ENCODE measurements at regions not wholly inside any gene's neighbourhood (a gene's known extent, or its start where the extent isn't known, plus 50 kb on each side); places are given as distances from the start of the nearest gene placed in this dataset.

DNA sequence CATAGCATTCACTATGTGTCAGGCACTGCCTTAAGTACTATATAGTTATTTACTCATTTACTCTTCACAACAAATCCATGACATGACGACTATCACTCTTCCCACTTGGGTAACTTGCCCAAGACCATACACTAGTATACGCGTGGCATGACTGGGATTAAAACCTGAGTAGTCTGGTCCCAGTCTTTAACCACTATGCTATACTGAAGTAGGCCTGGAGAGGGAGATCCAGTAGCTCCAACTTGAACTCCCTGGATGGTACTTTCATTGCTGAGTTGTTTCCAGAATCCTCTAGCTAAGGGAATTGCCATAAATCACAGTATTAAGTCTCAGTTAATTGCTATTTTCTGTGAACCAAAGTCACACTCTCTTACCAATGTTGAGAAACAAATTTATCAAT, 116.2 kb upstream of the LSAMP start:
- 14% methylated on average over 3 of the region's 3 CpGs for WGBS (ENCODE audit: insufficient coverage, insufficient replicate concordance, low lambda C conversion rate, missing lambda C conversion rate)
- H2AFZ ChIP-seq (ENCODE audit: control insufficient read depth, low read depth, low read length): no peak overlapping the region
- in situ Hi-C loops (cut with MboI) (no loop called here), intact Hi-C loops (cut with micrococcal nuclease; ENCODE audit: unreplicated experiment) (no loop called here)
- no peak for TF ChIP-seq KLF5 (IDR thresholded peaks at IDR 0.05; ENCODE audit: partially characterized antibody)
- no peak for TF ChIP-seq ASH2L (IDR thresholded peaks at IDR 0.05; ENCODE audit: borderline replicate concordance, low read depth)
- no peak for TF ChIP-seq ZNF622 (IDR thresholded peaks at IDR 0.05)
- no peak for TF ChIP-seq ESRRA (IDR thresholded peaks at IDR 0.05; ENCODE audit: low read length)
- TF ChIP-seq CHD4 (IDR thresholded peaks at IDR 0.05): no peak
- no peak overlapping the region for H3K4me2 ChIP-seq (ENCODE audit: control insufficient read depth, insufficient read depth)
- no peaks in the 10 kb centered on the region for H3K27me3 ChIP-seq (replicated peaks in 1 of 2; ENCODE audit: control insufficient read depth in 2 of 2, insufficient read depth in 2 of 2, low read length in 1 of 2)
- ATAC-seq (no peak), DNase-seq (ENCODE audit: low read depth, low spot score) (no peak), FAIRE-seq (no peak)
- no peaks in the 10 kb centered on the region for H3K36me3 ChIP-seq (ENCODE audit: control insufficient read depth in 2 of 2, insufficient read depth in 2 of 2, low read length in 1 of 2)
- ChIA-PET SMC1A (ENCODE audit: uncharacterized antibody, unreplicated experiment) (no interaction called here), POLR2A (no interaction called here), RAD21 (ENCODE audit: unreplicated experiment) (no interaction called here), CTCF (no interaction called here)
- no peak overlapping the region for H3K4me3 ChIP-seq
- H3K79me2 ChIP-seq (ENCODE audit: control insufficient read depth, insufficient read depth, low read length): no peaks in the 10 kb centered on the region
- no peak overlapping the region for H3K27ac ChIP-seq (ENCODE audit: control insufficient read depth, insufficient read depth)
- no peak overlapping the region for H3K9ac ChIP-seq (ENCODE audit: control insufficient read depth, insufficient read depth, low read length)
- BruUV-seq (replicated peaks): no TSS peak
- no peaks in the 10 kb centered on the region for H3K9me3 ChIP-seq (replicated peaks; ENCODE audit: control insufficient read depth, insufficient read depth, low read length)
- H3K4me1 ChIP-seq (ENCODE audit: control insufficient read depth, insufficient read depth, low read length): no peaks in the 10 kb centered on the region
- H4K20me1 ChIP-seq (ENCODE audit: control insufficient read depth, insufficient read depth): no peaks in the 10 kb centered on the region

GRCh38 chr3:116563351-116563750, 118.1 kb upstream of the LSAMP start:
- SMC1A ChIA-PET (ENCODE audit: uncharacterized antibody, unreplicated experiment): no interaction called here
- CTCF ChIA-PET: interaction anchor here (0.7 kb wide), 1 partner anchor 8 kb away, joined by 3 read pairs; no protein-coding TSS in a partner anchor
- no peak overlapping the region for H3K27ac ChIP-seq (ENCODE audit: control insufficient read depth, insufficient read depth)
- in situ Hi-C loops (cut with MboI): no loop called here
- H3K27me3 ChIP-seq (replicated peaks in 1 of 2; ENCODE audit: control insufficient read depth in 2 of 2, insufficient read depth in 2 of 2, low read length in 1 of 2): no peaks in the 10 kb centered on the region
- no peak overlapping the region for H2AFZ ChIP-seq (ENCODE audit: control insufficient read depth, low read depth, low read length)
- no peak overlapping the region for H3K9ac ChIP-seq (ENCODE audit: control insufficient read depth, insufficient read depth, low read length)
- H3K79me2 ChIP-seq (ENCODE audit: control insufficient read depth, insufficient read depth, low read length): no peaks in the 10 kb centered on the region
- intact Hi-C loops (cut with micrococcal nuclease; ENCODE audit: unreplicated experiment): no loop called here
- DNase-seq (ENCODE audit: low read depth, low spot score) (no peak), FAIRE-seq (no peak), ATAC-seq (no peak)
- H3K4me1 ChIP-seq (ENCODE audit: control insufficient read depth, insufficient read depth, low read length): no peaks in the 10 kb centered on the region
- H3K4me3 ChIP-seq: no peak overlapping the region
- no TSS peak for BruUV-seq (replicated peaks)
- POLR2A ChIA-PET: no interaction called here
- RAD21 ChIA-PET (ENCODE audit: unreplicated experiment): no interaction called here
- no peaks in the 10 kb centered on the region for H4K20me1 ChIP-seq (ENCODE audit: control insufficient read depth, insufficient read depth)
- H3K9me3 ChIP-seq (replicated peaks; ENCODE audit: control insufficient read depth, insufficient read depth, low read length): no peaks in the 10 kb centered on the region
- no peaks in the 10 kb centered on the region for H3K36me3 ChIP-seq (ENCODE audit: control insufficient read depth in 2 of 2, insufficient read depth in 2 of 2, low read length in 1 of 2)
- H3K4me2 ChIP-seq (ENCODE audit: control insufficient read depth, insufficient read depth): no peak overlapping the region
- 50% methylated on average over 2 of the region's 2 CpGs for WGBS (ENCODE audit: insufficient coverage, insufficient replicate concordance, low lambda C conversion rate, missing lambda C conversion rate)
- TF ChIP-seq, protein P1, sequence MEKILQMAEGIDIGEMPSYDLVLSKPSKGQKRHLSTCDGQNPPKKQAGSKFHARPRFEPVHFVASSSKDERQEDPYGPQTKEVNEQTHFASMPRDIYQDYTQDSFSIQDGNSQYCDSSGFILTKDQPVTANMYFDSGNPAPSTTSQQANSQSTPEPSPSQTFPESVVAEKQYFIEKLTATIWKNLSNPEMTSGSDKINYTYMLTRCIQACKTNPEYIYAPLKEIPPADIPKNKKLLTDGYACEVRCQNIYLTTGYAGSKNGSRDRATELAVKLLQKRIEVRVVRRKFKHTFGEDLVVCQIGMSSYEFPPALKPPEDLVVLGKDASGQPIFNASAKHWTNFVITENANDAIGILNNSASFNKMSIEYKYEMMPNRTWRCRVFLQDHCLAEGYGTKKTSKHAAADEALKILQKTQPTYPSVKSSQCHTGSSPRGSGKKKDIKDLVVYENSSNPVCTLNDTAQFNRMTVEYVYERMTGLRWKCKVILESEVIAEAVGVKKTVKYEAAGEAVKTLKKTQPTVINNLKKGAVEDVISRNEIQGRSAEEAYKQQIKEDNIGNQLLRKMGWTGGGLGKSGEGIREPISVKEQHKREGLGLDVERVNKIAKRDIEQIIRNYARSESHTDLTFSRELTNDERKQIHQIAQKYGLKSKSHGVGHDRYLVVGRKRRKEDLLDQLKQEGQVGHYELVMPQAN (conservative IDR thresholded peaks at IDR 0.05): no peak
- TF ChIP-seq, protein P2, sequence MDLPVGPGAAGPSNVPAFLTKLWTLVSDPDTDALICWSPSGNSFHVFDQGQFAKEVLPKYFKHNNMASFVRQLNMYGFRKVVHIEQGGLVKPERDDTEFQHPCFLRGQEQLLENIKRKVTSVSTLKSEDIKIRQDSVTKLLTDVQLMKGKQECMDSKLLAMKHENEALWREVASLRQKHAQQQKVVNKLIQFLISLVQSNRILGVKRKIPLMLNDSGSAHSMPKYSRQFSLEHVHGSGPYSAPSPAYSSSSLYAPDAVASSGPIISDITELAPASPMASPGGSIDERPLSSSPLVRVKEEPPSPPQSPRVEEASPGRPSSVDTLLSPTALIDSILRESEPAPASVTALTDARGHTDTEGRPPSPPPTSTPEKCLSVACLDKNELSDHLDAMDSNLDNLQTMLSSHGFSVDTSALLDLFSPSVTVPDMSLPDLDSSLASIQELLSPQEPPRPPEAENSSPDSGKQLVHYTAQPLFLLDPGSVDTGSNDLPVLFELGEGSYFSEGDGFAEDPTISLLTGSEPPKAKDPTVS (IDR thresholded peaks at IDR 0.05; ENCODE audit: low read depth, low read length): no peak
- TF ChIP-seq, protein P3, sequence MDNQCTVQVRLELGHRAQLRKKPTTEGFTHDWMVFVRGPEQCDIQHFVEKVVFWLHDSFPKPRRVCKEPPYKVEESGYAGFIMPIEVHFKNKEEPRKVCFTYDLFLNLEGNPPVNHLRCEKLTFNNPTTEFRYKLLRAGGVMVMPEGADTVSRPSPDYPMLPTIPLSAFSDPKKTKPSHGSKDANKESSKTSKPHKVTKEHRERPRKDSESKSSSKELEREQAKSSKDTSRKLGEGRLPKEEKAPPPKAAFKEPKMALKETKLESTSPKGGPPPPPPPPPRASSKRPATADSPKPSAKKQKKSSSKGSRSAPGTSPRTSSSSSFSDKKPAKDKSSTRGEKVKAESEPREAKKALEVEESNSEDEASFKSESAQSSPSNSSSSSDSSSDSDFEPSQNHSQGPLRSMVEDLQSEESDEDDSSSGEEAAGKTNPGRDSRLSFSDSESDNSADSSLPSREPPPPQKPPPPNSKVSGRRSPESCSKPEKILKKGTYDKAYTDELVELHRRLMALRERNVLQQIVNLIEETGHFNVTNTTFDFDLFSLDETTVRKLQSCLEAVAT (IDR thresholded peaks at IDR 0.05): no peak
- no peak for TF ChIP-seq CEBPB (IDR thresholded peaks at IDR 0.05; ENCODE audit: borderline replicate concordance in 1 of 2, low read depth in 2 of 2, low read length in 2 of 2)
- TF ChIP-seq STAT1 (conservative IDR thresholded peaks at IDR 0.05): no peak
- no peak for TF ChIP-seq YY1 (IDR thresholded peaks at IDR 0.05; ENCODE audit: low read depth, low read length)
- no peak for TF ChIP-seq POLR2A (IDR thresholded peaks at IDR 0.05; ENCODE audit: low read depth, low read length)
- no peak for TF ChIP-seq NRF1 (conservative IDR thresholded peaks at IDR 0.05; ENCODE audit: low read depth, low read length)
- TF ChIP-seq HDGF (IDR thresholded peaks at IDR 0.05): no peak

All from GM12878 (cell line).